ENCODE measurements at regions not wholly inside any gene's neighbourhood (a gene's known extent, or its start where the extent isn't known, plus 50 kb on each side); places are given as distances from the start of the nearest gene placed in this dataset.

DNA sequence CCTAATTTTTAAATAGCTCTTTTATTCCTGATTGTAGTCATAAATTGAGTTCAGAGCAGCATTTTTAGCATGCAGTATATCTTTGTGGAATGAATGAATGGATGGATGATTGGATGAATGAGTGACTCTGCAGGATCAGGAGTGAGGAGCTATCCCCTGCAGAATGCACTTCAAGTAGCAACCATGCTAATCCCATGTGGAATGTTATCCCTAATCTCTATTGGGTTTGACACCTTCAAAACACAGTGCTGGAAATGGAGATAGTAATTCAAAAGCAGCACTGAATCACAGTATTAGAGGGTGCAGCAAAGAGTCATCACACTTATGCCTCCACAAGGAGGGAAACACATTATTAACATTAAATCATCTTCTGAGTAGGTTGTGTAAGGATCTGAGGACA is 501.9 kb downstream of the SHISA9 start:
- H3K36me3 ChIP-seq (ENCODE audit: control insufficient read depth in 2 of 2, extremely low read depth in 1 of 2, insufficient read depth in 1 of 2, low read length in 1 of 2) = no peaks in the 10 kb centered on the region
- Mint-ChIP-seq H3K4me1 (no peaks in the 10 kb centered on the region), H3K9me3 (peaks cover 6 to 34% (median 13%) of the 10 kb centered on the region in 3 donors), H3K4me3 (no peak overlapping the region), H3K27ac (no peak overlapping the region), H3K36me3 (no peaks in the 10 kb centered on the region), H3K27me3 (no peaks in the 10 kb centered on the region)
- no peaks in the 10 kb centered on the region for H3K9me3 ChIP-seq
- ChIA-PET POLR2A (no interaction called here), CTCF (no interaction called here)
- no peaks in the 10 kb centered on the region for H3K4me1 ChIP-seq (ENCODE audit: control insufficient read depth in 1 of 2, extremely low read depth in 1 of 2, insufficient read depth in 2 of 2, low read length in 2 of 2)
- no peak overlapping the region for H3K4me3 ChIP-seq (ENCODE audit: control insufficient read depth in 1 of 2, extremely low read depth in 1 of 2, low read length in 1 of 2)
- no peaks in the 10 kb centered on the region for H3K27me3 ChIP-seq (replicated peaks in 1 of 2; ENCODE audit: control insufficient read depth in 2 of 2, extremely low read depth in 1 of 2, insufficient read depth in 2 of 2, low read length in 1 of 2)
- DNase-seq (no peak), ATAC-seq (replicated peaks in 1 of 4) (no peak)
- no peak overlapping the region for H3K27ac ChIP-seq (ENCODE audit: low read length)

DNA sequence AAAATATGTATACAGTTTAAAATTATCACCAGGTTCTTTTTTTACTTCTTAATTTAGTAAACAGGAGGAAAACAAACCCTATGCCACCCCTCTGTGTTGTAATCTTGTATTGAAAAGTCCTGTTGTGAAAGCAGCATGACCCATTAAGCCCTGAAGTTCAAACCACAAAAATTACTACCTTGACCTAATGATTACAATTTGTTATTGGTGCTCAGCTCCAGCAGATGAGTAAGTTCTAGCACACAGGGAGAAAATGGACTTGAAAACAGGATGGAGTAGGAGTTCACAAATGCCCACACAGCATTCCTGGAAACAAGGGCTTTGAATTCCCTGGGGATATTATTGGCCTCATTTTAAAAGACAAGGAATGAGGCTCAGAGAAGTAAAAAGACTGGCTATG is 505.8 kb upstream of the ERCC4 start:
- no peak overlapping the region for H3K4me3 ChIP-seq (ENCODE audit: control insufficient read depth in 1 of 2, extremely low read depth in 1 of 2, low read length in 1 of 2)
- H3K9me3 Mint-ChIP-seq = peaks cover 0 to 4% (median 0%) of the 10 kb centered on the region in 3 donors
- H3K4me1 ChIP-seq (ENCODE audit: control insufficient read depth in 1 of 2, extremely low read depth in 1 of 2, insufficient read depth in 2 of 2, low read length in 2 of 2) = no peaks in the 10 kb centered on the region
- no peaks in the 10 kb centered on the region for H3K27me3 ChIP-seq (replicated peaks in 1 of 2; ENCODE audit: control insufficient read depth in 2 of 2, extremely low read depth in 1 of 2, insufficient read depth in 2 of 2, low read length in 1 of 2)
- no peaks in the 10 kb centered on the region for H3K9me3 ChIP-seq
- no peaks in the 10 kb centered on the region for H3K27me3 Mint-ChIP-seq
- no peak overlapping the region for H3K4me3 Mint-ChIP-seq
- H3K36me3 ChIP-seq (ENCODE audit: control insufficient read depth in 2 of 2, extremely low read depth in 1 of 2, insufficient read depth in 1 of 2, low read length in 1 of 2) = no peaks in the 10 kb centered on the region
- no peak for DNase-seq
- H3K27ac Mint-ChIP-seq = no peak overlapping the region
- no peaks in the 10 kb centered on the region for H3K36me3 Mint-ChIP-seq
- ChIA-PET CTCF (no interaction called here), POLR2A (no interaction called here)
- ATAC-seq (replicated peaks in 1 of 4) = no peak
- no peaks in the 10 kb centered on the region for H3K4me1 Mint-ChIP-seq
- no peak overlapping the region for H3K27ac ChIP-seq (ENCODE audit: low read length)

GRCh38 chr16:13419589-13419988 is 500.4 kb upstream of the ERCC4 start:
- CTCF ChIA-PET = no interaction called here
- no peak overlapping the region for H3K4me3 Mint-ChIP-seq
- H3K9me3 Mint-ChIP-seq = peaks cover 0 to 4% (median 0%) of the 10 kb centered on the region in 3 donors
- POLR2A ChIA-PET = no interaction called here
- H3K27me3 Mint-ChIP-seq = peaks cover 2 to 4% of the 10 kb centered on the region in 2 donors
- ATAC-seq (replicated peaks in 1 of 4) (no peak), DNase-seq (no peak)
- Histone ChIP-seq H3K27ac (ENCODE audit: low read length) (no peak overlapping the region), H3K4me1 (ENCODE audit: control insufficient read depth in 1 of 2, extremely low read depth in 1 of 2, insufficient read depth in 2 of 2, low read length in 2 of 2) (no peaks in the 10 kb centered on the region), H3K27me3 (replicated peaks in 1 of 2; ENCODE audit: control insufficient read depth in 2 of 2, extremely low read depth in 1 of 2, insufficient read depth in 2 of 2, low read length in 1 of 2) (no peaks in the 10 kb centered on the region), H3K36me3 (ENCODE audit: control insufficient read depth in 2 of 2, extremely low read depth in 1 of 2, insufficient read depth in 1 of 2, low read length in 1 of 2) (no peaks in the 10 kb centered on the region), H3K9me3 (no peaks in the 10 kb centered on the region), H3K4me3 (ENCODE audit: control insufficient read depth in 1 of 2, extremely low read depth in 1 of 2, low read length in 1 of 2) (no peak overlapping the region)
- H3K4me1 Mint-ChIP-seq = no peaks in the 10 kb centered on the region
- WGBS (ENCODE audit: insufficient coverage) = no CpG with 5 or more reads among the region's 2 CpGs
- H3K27ac Mint-ChIP-seq = no peak overlapping the region
- H3K36me3 Mint-ChIP-seq = no peaks in the 10 kb centered on the region

DNA sequence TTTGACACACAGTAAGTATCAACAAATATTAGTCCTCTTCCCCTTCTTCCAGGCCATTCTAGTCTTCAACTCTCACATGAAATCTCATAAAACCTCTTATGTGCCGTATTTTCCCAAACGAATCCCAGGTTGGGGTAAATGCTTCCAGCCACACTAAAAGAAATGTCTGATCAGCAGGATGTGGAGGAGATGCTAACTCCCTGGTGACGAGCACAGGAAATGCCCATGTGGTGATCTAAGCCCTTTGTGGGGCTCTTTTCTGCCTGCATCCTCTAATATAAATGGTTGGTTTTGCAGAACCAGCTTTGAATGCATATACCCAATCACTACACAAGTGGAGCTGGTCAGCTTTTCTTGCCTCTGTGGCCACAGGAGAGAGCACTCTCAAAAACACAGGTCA is 498.2 kb upstream of the ERCC4 start:
- Mint-ChIP-seq H3K36me3 (no peaks in the 10 kb centered on the region), H3K27ac (no peak overlapping the region), H3K27me3 (peaks cover 2 to 4% of the 10 kb centered on the region in 2 donors), H3K4me3 (no peak overlapping the region), H3K9me3 (peaks cover 0 to 6% (median 2%) of the 10 kb centered on the region in 3 donors), H3K4me1 (no peaks in the 10 kb centered on the region)
- no peaks in the 10 kb centered on the region for H3K27me3 ChIP-seq (replicated peaks in 1 of 2; ENCODE audit: control insufficient read depth in 2 of 2, extremely low read depth in 1 of 2, insufficient read depth in 2 of 2, low read length in 1 of 2)
- H3K4me3 ChIP-seq (ENCODE audit: control insufficient read depth in 1 of 2, extremely low read depth in 1 of 2, low read length in 1 of 2) = no peak overlapping the region
- ChIA-PET CTCF (no interaction called here), POLR2A (no interaction called here)
- no peaks in the 10 kb centered on the region for H3K9me3 ChIP-seq
- H3K4me1 ChIP-seq (ENCODE audit: control insufficient read depth in 1 of 2, extremely low read depth in 1 of 2, insufficient read depth in 2 of 2, low read length in 2 of 2) = no peaks in the 10 kb centered on the region
- no peaks in the 10 kb centered on the region for H3K36me3 ChIP-seq (ENCODE audit: control insufficient read depth in 2 of 2, extremely low read depth in 1 of 2, insufficient read depth in 1 of 2, low read length in 1 of 2)
- DNase-seq = no peak
- ATAC-seq (replicated peaks in 1 of 4) = no peak
- WGBS (ENCODE audit: insufficient coverage) = no CpG with 5 or more reads among the region's 3 CpGs
- no peak overlapping the region for H3K27ac ChIP-seq (ENCODE audit: low read length)

- Mint-ChIP-seq H3K9me3 (peaks cover 6 to 9% (median 8%) of the 10 kb centered on the region in 3 donors), H3K4me3 (no peak overlapping the region), H3K27me3 (peaks cover 2 to 4% of the 10 kb centered on the region in 2 donors), H3K27ac (no peak overlapping the region), H3K36me3 (no peaks in the 10 kb centered on the region), H3K4me1 (no peaks in the 10 kb centered on the region)
- Histone ChIP-seq H3K36me3 (ENCODE audit: control insufficient read depth in 2 of 2, extremely low read depth in 1 of 2, insufficient read depth in 1 of 2, low read length in 1 of 2) (no peaks in the 10 kb centered on the region), H3K9me3 (no peaks in the 10 kb centered on the region), H3K27ac (ENCODE audit: low read length) (no peak overlapping the region), H3K4me3 (ENCODE audit: control insufficient read depth in 1 of 2, extremely low read depth in 1 of 2, low read length in 1 of 2) (no peak overlapping the region), H3K27me3 (replicated peaks in 1 of 2; ENCODE audit: control insufficient read depth in 2 of 2, extremely low read depth in 1 of 2, insufficient read depth in 2 of 2, low read length in 1 of 2) (no peaks in the 10 kb centered on the region), H3K4me1 (ENCODE audit: control insufficient read depth in 1 of 2, extremely low read depth in 1 of 2, insufficient read depth in 2 of 2, low read length in 2 of 2) (no peaks in the 10 kb centered on the region)
- no peak for DNase-seq
- ChIA-PET CTCF (no interaction called here), POLR2A (no interaction called here)
- WGBS (ENCODE audit: insufficient coverage) = 20% methylated on average over 1 of the region's 5 CpGs
- no peak for ATAC-seq (replicated peaks in 1 of 4)
These were observed 494.1 kb upstream of the ERCC4 start for GRCh38 chr16:13425836-13426235.

GRCh38 chr16:13426269-13426668 is 493.7 kb upstream of the ERCC4 start:
- ATAC-seq (replicated peaks in 1 of 4) = no peak
- Mint-ChIP-seq H3K9me3 (peaks cover 6 to 9% (median 8%) of the 10 kb centered on the region in 3 donors), H3K27ac (no peak overlapping the region), H3K4me3 (no peak overlapping the region), H3K4me1 (no peaks in the 10 kb centered on the region), H3K36me3 (no peaks in the 10 kb centered on the region), H3K27me3 (peaks cover 2 to 4% of the 10 kb centered on the region in 2 donors)
- H3K27ac ChIP-seq (ENCODE audit: low read length) = no peak overlapping the region
- H3K4me3 ChIP-seq (ENCODE audit: control insufficient read depth in 1 of 2, extremely low read depth in 1 of 2, low read length in 1 of 2) = no peak overlapping the region
- H3K36me3 ChIP-seq (ENCODE audit: control insufficient read depth in 2 of 2, extremely low read depth in 1 of 2, insufficient read depth in 1 of 2, low read length in 1 of 2) = no peaks in the 10 kb centered on the region
- no CpG with 5 or more reads among the region's 6 CpGs for WGBS (ENCODE audit: insufficient coverage)
- POLR2A ChIA-PET = no interaction called here
- CTCF ChIA-PET = no interaction called here
- no peak for DNase-seq
- no peaks in the 10 kb centered on the region for H3K4me1 ChIP-seq (ENCODE audit: control insufficient read depth in 1 of 2, extremely low read depth in 1 of 2, insufficient read depth in 2 of 2, low read length in 2 of 2)
- no peaks in the 10 kb centered on the region for H3K27me3 ChIP-seq (replicated peaks in 1 of 2; ENCODE audit: control insufficient read depth in 2 of 2, extremely low read depth in 1 of 2, insufficient read depth in 2 of 2, low read length in 1 of 2)
- H3K9me3 ChIP-seq = no peaks in the 10 kb centered on the region

GRCh38 chr16:13426736-13427135 is 493.2 kb upstream of the ERCC4 start:
- Histone ChIP-seq H3K36me3 (ENCODE audit: control insufficient read depth in 2 of 2, extremely low read depth in 1 of 2, insufficient read depth in 1 of 2, low read length in 1 of 2) (no peaks in the 10 kb centered on the region), H3K4me1 (ENCODE audit: control insufficient read depth in 1 of 2, extremely low read depth in 1 of 2, insufficient read depth in 2 of 2, low read length in 2 of 2) (no peaks in the 10 kb centered on the region), H3K4me3 (ENCODE audit: control insufficient read depth in 1 of 2, extremely low read depth in 1 of 2, low read length in 1 of 2) (no peak overlapping the region), H3K27me3 (replicated peaks in 1 of 2; ENCODE audit: control insufficient read depth in 2 of 2, extremely low read depth in 1 of 2, insufficient read depth in 2 of 2, low read length in 1 of 2) (no peaks in the 10 kb centered on the region), H3K9me3 (no peaks in the 10 kb centered on the region), H3K27ac (ENCODE audit: low read length) (no peak overlapping the region)
- WGBS (ENCODE audit: insufficient coverage) = 89% methylated on average over 3 of the region's 4 CpGs
- no peaks in the 10 kb centered on the region for H3K4me1 Mint-ChIP-seq
- no peak overlapping the region for H3K4me3 Mint-ChIP-seq
- no peak for DNase-seq
- H3K9me3 Mint-ChIP-seq = peaks cover 6 to 9% (median 8%) of the 10 kb centered on the region in 3 donors
- no peaks in the 10 kb centered on the region for H3K36me3 Mint-ChIP-seq
- ChIA-PET POLR2A (no interaction called here), CTCF (no interaction called here)
- no peak overlapping the region for H3K27ac Mint-ChIP-seq
- no peak for ATAC-seq (replicated peaks in 1 of 4)
- peaks cover 2 to 4% of the 10 kb centered on the region in 2 donors for H3K27me3 Mint-ChIP-seq
